ENCODE measurements at regions not wholly inside any gene's neighbourhood (a gene's known extent, or its start where the extent isn't known, plus 50 kb on each side); places are given as distances from the start of the nearest gene placed in this dataset.

DNA sequence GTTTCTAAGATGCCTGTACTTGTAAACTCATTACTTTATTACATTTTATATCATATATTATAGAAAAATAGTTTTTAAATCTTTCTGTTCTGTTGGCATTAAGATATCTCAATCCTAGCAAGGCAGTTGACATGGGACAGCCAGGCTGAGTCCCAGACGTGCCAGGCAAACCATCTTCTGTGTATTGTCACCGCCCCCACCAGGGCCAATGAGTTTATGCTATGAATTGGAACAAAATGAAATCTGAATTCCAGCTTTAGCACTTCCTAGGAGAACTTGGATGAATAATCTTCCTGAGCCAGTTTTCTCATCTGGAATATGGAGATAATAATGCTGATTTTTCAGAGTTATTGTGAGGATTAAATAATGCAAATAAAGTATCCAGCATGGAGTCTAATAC lies 79.9 kb upstream of the GSX1 start:
- TF ChIP-seq GATA2 (IDR thresholded peaks at IDR 0.05; ENCODE audit: insufficient read depth, insufficient read length, low read depth, low read length) (no peak), POLR2A (IDR thresholded peaks at IDR 0.05; ENCODE audit: low read depth, low read length) (no peak), MYC (IDR thresholded peaks at IDR 0.05; ENCODE audit: low read depth, low read length) (no peak), EZH2 (IDR thresholded peaks at IDR 0.05; ENCODE audit: borderline replicate concordance, low read depth, low read length, severe bottlenecking) (no peak), POLR2AphosphoS5 (IDR thresholded peaks at IDR 0.05; ENCODE audit: insufficient read depth, low read depth, low read length) (no peak), FOS (IDR thresholded peaks at IDR 0.05; ENCODE audit: borderline replicate concordance, insufficient read depth, low read length) (no peak)
- TF ChIP-seq, protein P1, sequence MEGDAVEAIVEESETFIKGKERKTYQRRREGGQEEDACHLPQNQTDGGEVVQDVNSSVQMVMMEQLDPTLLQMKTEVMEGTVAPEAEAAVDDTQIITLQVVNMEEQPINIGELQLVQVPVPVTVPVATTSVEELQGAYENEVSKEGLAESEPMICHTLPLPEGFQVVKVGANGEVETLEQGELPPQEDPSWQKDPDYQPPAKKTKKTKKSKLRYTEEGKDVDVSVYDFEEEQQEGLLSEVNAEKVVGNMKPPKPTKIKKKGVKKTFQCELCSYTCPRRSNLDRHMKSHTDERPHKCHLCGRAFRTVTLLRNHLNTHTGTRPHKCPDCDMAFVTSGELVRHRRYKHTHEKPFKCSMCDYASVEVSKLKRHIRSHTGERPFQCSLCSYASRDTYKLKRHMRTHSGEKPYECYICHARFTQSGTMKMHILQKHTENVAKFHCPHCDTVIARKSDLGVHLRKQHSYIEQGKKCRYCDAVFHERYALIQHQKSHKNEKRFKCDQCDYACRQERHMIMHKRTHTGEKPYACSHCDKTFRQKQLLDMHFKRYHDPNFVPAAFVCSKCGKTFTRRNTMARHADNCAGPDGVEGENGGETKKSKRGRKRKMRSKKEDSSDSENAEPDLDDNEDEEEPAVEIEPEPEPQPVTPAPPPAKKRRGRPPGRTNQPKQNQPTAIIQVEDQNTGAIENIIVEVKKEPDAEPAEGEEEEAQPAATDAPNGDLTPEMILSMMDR (IDR thresholded peaks at IDR 0.05; ENCODE audit: extremely low read depth in 1 of 2, insufficient read depth in 1 of 2, low read depth in 1 of 2, low read length in 2 of 2) = no peak
- TF ChIP-seq, protein P2, sequence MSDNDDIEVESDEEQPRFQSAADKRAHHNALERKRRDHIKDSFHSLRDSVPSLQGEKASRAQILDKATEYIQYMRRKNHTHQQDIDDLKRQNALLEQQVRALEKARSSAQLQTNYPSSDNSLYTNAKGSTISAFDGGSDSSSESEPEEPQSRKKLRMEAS (IDR thresholded peaks at IDR 0.05; ENCODE audit: insufficient read depth, insufficient read length) = no peak

All from endothelial cell of umbilical vein (primary cell).